ENCODE measurements at regions not wholly inside any gene's neighbourhood (a gene's known extent, or its start where the extent isn't known, plus 50 kb on each side); places are given as distances from the start of the nearest gene placed in this dataset.

DNA sequence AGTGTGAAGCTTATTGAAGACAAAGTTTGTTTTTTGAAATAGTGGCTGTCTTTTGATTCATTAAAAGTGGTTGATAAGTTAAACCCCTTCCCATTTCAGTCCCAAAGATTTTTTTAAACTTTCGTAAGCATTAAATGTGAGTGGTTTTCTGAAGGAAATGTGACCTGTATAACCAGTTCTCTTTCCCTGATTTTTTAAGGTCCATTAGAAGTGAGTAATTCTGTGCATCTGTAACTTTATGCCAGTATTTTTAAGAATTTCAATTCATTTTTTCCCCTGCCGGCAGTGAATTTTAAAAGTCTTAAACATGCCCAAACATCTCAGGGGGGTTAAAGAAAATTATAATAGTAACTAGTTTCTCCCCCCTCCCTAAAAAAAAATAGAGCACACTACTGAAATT lies 254.6 kb upstream of the SP8 start:
- TF ChIP-seq, protein P1, sequence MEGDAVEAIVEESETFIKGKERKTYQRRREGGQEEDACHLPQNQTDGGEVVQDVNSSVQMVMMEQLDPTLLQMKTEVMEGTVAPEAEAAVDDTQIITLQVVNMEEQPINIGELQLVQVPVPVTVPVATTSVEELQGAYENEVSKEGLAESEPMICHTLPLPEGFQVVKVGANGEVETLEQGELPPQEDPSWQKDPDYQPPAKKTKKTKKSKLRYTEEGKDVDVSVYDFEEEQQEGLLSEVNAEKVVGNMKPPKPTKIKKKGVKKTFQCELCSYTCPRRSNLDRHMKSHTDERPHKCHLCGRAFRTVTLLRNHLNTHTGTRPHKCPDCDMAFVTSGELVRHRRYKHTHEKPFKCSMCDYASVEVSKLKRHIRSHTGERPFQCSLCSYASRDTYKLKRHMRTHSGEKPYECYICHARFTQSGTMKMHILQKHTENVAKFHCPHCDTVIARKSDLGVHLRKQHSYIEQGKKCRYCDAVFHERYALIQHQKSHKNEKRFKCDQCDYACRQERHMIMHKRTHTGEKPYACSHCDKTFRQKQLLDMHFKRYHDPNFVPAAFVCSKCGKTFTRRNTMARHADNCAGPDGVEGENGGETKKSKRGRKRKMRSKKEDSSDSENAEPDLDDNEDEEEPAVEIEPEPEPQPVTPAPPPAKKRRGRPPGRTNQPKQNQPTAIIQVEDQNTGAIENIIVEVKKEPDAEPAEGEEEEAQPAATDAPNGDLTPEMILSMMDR (IDR thresholded peaks at IDR 0.05; ENCODE audit: extremely low read depth in 1 of 2, insufficient read depth in 1 of 2, low read depth in 1 of 2, low read length in 2 of 2): no peak
- no peak for TF ChIP-seq JUN (IDR thresholded peaks at IDR 0.05; ENCODE audit: borderline replicate concordance, insufficient read depth, insufficient read length, low read depth)
- TF ChIP-seq, protein P2, sequence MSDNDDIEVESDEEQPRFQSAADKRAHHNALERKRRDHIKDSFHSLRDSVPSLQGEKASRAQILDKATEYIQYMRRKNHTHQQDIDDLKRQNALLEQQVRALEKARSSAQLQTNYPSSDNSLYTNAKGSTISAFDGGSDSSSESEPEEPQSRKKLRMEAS (IDR thresholded peaks at IDR 0.05; ENCODE audit: insufficient read depth, insufficient read length): no peak
- TF ChIP-seq EZH2 (IDR thresholded peaks at IDR 0.05; ENCODE audit: borderline replicate concordance, low read depth, low read length, severe bottlenecking): no peak
- TF ChIP-seq POLR2A (IDR thresholded peaks at IDR 0.05; ENCODE audit: low read depth, low read length): no peak
- TF ChIP-seq GATA2 (IDR thresholded peaks at IDR 0.05; ENCODE audit: insufficient read depth, insufficient read length, low read depth, low read length): no peak

All from endothelial cell of umbilical vein (primary cell).